K562 (cell line): ENCODE measurements at regions not wholly inside any gene's neighbourhood (a gene's known extent, or its start where the extent isn't known, plus 50 kb on each side); places are given as distances from the start of the nearest gene placed in this dataset.

Experiments used
- CBX3 ChIP-seq, 2 experiments: IDR thresholded peaks; 1 replicate in 1 of 2; 2 replicates in 1 of 2; pipeline ENCODE4 v1.6.1; 2012; ENCODE audit warnings: inconsistent platforms in 2 of 2, low read length in 2 of 2, borderline replicate concordance in 1 of 2, control low read depth in 1 of 2
- NFIC ChIP-seq: fragments of 450-650 bp; IDR thresholded peaks from 2 replicates; pipeline ENCODE4 v1.6.1; 2017; ENCODE audit warnings: mild to moderate bottlenecking, inconsistent platforms
- ZKSCAN1 ChIP-seq: fragments of 150-350 bp; IDR thresholded peaks from 2 replicates; pipeline ENCODE4 v1.6.1; 2016; ENCODE audit warnings: low read depth, low read length

DNA sequence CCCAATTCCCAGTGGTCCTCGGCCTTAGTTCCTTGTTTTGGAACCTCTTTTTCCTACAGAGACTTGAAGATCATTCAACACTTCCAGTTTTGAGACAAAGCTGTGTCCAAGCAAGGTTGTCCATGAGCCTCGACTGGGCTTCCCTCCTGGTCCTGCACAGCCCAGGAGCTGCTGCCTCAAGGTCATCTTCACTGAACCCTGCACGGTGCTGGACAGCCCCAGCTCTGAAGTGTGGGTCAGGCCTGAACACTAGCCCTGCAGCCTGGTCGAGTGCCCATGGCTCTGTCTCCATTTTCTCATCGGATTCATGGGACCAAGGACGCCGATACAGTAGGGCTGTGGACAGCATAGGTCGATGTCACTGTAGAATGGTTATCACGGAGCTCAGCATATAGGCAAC, 68.0 kb upstream of the NFIL3 start:
- TF ChIP-seq CBX3 (IDR thresholded peaks at IDR 0.05; ENCODE audit: borderline replicate concordance in 1 of 2, low read length in 2 of 2), result no peak
- TF ChIP-seq ZKSCAN1, result no peak
- TF ChIP-seq NFIC, result no peak
